ENCODE measurements at regions not wholly inside any gene's neighbourhood (a gene's known extent, or its start where the extent isn't known, plus 50 kb on each side); places are given as distances from the start of the nearest gene placed in this dataset.

GRCh38 chr15:39336926-39337325, 244.0 kb upstream of the THBS1 start:
- TF ChIP-seq POLR2A (IDR thresholded peaks at IDR 0.05; ENCODE audit: low read length) (no peak), CTCF (IDR thresholded peaks at IDR 0.05) (no peak), KDM1A (IDR thresholded peaks at IDR 0.05; ENCODE audit: low read depth) (no peak), RAD21 (conservative IDR thresholded peaks at IDR 0.05 in 1 of 2, IDR thresholded peaks at IDR 0.05 in 1 of 2) (no peak), EHMT2 (IDR thresholded peaks at IDR 0.05; ENCODE audit: low read depth) (no peak), ZNF302 (CRISPR knock-in tag; IDR thresholded peaks at IDR 0.05) (no peak), MAX (IDR thresholded peaks at IDR 0.05) (no peak), JUNB (IDR thresholded peaks at IDR 0.05) (no peak), ZC3H11A (IDR thresholded peaks at IDR 0.05) (no peak), MYC (IDR thresholded peaks at IDR 0.05; ENCODE audit: borderline replicate concordance, low read length) (no peak), FOXS1 (CRISPR knock-in tag; IDR thresholded peaks at IDR 0.05) (no peak)

All from A549 (cell line).